GM18502 (cell line): ENCODE measurements at regions not wholly inside any gene's neighbourhood (a gene's known extent, or its start where the extent isn't known, plus 50 kb on each side); places are given as distances from the start of the nearest gene placed in this dataset.

ENCODE experiments used
- ATAC-seq: cut with Tn5 transposase; IDR thresholded peaks from one replicate; pipeline ENCODE4 v1.9.1; 2021; ENCODE audit warnings: mild to moderate bottlenecking; ENCODE audit not compliant: unreplicated experiment, poor library complexity

- no peak for ATAC-seq
Observed at GRCh38 chr15:91779960-91780359, 73.5 kb upstream of the SLCO3A1 start.

- no peak for ATAC-seq
Observed at GRCh38 chr15:91780387-91780786, 73.1 kb upstream of the SLCO3A1 start.

- ATAC-seq = no peak
Observed at GRCh38 chr15:91782221-91782620, 71.3 kb upstream of the SLCO3A1 start.

- ATAC-seq = no peak
Observed at GRCh38 chr15:91783008-91783407, 70.5 kb upstream of the SLCO3A1 start.

GRCh38 chr15:91783451-91783850, 70.1 kb upstream of the SLCO3A1 start:
- no peak for ATAC-seq

- no peak for ATAC-seq
Observed at GRCh38 chr15:91784973-91785709, 68.4 kb upstream of the SLCO3A1 start.

- ATAC-seq = no peak
Observed at GRCh38 chr15:91787198-91787597, 66.3 kb upstream of the SLCO3A1 start.

- ATAC-seq = no peak
Observed at GRCh38 chr15:91789136-91789535, 64.4 kb upstream of the SLCO3A1 start.

GRCh38 chr15:91790836-91791235, 62.7 kb upstream of the SLCO3A1 start:
- no peak for ATAC-seq

GRCh38 chr15:91793771-91794170, 59.7 kb upstream of the SLCO3A1 start:
- no peak for ATAC-seq

- no peak for ATAC-seq
Observed at GRCh38 chr15:91795235-91795634, 58.3 kb upstream of the SLCO3A1 start.

GRCh38 chr15:91801836-91802534, 51.5 kb upstream of the SLCO3A1 start:
- no peak for ATAC-seq

- no peak for ATAC-seq
Observed at GRCh38 chr15:91803260-91803659, 50.2 kb upstream of the SLCO3A1 start.
